Stimulated activated CD4-positive, alpha-beta T cell treated with anti-CD3 and anti-CD28 coated beads, TNF-alpha, amount 100 ng/mL, for 4 hours (primary cell): ENCODE measurements at regions not wholly inside any gene's neighbourhood (a gene's known extent, or its start where the extent isn't known, plus 50 kb on each side); places are given as distances from the start of the nearest gene placed in this dataset.
"Not testable (repeated sequence)": the region's sequence is repeated elsewhere in the genome, so short reads cannot be mapped to it uniquely, and the experiment has no call there.

ENCODE experiments used
- DNase-seq, 3 experiments: peaks; one replicate each; pipeline ENCODE4 v3.0.0-alpha.2; 2020; ENCODE audit warnings: low read depth in 3 of 3

- not testable (repeated sequence) for DNase-seq
These were observed 256.0 kb downstream of the RPLP1 start for GRCh38 chr15:69708436-69709122.

GRCh38 chr15:69712991-69713390 is 260.4 kb downstream of the RPLP1 start:
- no peak for DNase-seq

- DNase-seq: peak in 2 of 3 experiments; percentile 18 to 51
These were observed 261.3 kb downstream of the RPLP1 start for GRCh38 chr15:69713726-69714559.

GRCh38 chr15:69715210-69715609 is 262.6 kb downstream of the RPLP1 start:
- no peak for DNase-seq

- no peak for DNase-seq
These were observed 265.8 kb downstream of the RPLP1 start for GRCh38 chr15:69718436-69718835.

- DNase-seq: no peak
These were observed 266.3 kb downstream of the RPLP1 start for GRCh38 chr15:69718916-69719315.

GRCh38 chr15:69719527-69720240 is 267.1 kb downstream of the RPLP1 start:
- peak in 2 of 3 experiments; percentile 33 to 34 for DNase-seq

GRCh38 chr15:69720536-69720935 is 267.9 kb downstream of the RPLP1 start:
- no peak for DNase-seq

GRCh38 chr15:69722924-69723323 is 270.3 kb downstream of the RPLP1 start:
- no peak for DNase-seq

GRCh38 chr15:69723404-69724096 is 270.9 kb downstream of the RPLP1 start:
- DNase-seq: no peak

- DNase-seq: no peak
These were observed 271.7 kb downstream of the RPLP1 start for GRCh38 chr15:69724333-69724732.

GRCh38 chr15:69725275-69725674 is 272.7 kb downstream of the RPLP1 start:
- no peak for DNase-seq

GRCh38 chr15:69725957-69726356 is 273.3 kb downstream of the RPLP1 start:
- DNase-seq: no peak

- no peak for DNase-seq
These were observed 274.7 kb downstream of the RPLP1 start for GRCh38 chr15:69727121-69727924.

- DNase-seq: peak; percentile 55 to 73 (median 65)
These were observed 276.6 kb downstream of the RPLP1 start for GRCh38 chr15:69729167-69729748.

GRCh38 chr15:69730281-69731080 is 277.9 kb downstream of the RPLP1 start:
- DNase-seq: no peak

GRCh38 chr15:69731081-69731330 is 278.4 kb downstream of the RPLP1 start:
- no peak for DNase-seq

GRCh38 chr15:69731581-69731980 is 279.0 kb downstream of the RPLP1 start:
- DNase-seq: no peak

GRCh38 chr15:69732133-69732532 is 279.5 kb downstream of the RPLP1 start:
- DNase-seq: no peak

GRCh38 chr15:69734699-69735098 is 282.1 kb downstream of the RPLP1 start:
- no peak for DNase-seq
